AML-193 (cell line): ENCODE measurements at regions not wholly inside any gene's neighbourhood (a gene's known extent, or its start where the extent isn't known, plus 50 kb on each side); places are given as distances from the start of the nearest gene placed in this dataset.

Source experiments
- DNase-seq, 2 experiments: peaks; one replicate each; lab custom pipeline; 2025; lab: John Stamatoyannopoulos, UW

DNA sequence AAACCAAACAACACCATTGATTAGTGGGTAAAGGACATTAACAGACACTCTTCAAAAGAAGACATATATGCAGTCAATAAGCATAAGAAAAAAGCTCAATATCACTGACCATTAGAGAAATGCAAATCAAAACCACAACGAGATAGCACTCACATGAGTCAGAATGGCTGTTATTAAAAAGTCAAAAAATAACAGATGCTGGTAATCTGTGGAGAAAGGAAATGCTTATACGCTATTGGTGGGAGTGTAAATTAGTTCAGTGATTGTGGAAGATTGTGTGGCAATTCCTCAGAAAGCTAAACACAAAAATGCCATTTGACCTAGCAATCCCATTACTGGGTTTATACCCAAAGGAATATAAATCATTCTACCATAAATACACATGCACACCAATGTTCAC lies 182.6 kb downstream of the TRPC6 start:
- DNase-seq: no peak

DNA sequence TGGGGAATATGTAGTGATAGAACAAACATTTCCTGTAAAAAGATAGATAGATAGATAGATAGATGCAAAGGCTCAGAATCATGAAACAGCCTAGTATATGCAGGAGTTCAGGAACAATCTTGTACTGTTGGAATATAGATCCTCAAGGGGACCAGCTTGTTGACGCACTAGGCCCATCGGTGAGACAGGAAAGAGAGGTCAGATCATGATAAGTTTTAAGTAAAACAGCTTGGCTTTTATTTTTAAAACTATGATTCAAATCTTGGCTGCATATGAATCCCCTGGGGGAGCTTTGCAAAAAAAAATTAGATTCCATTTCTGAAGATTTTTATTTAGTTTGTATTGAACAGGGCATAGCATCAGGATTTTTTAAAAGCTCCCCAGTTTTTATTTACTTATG lies 185.8 kb downstream of the TRPC6 start:
- no peak for DNase-seq

DNA sequence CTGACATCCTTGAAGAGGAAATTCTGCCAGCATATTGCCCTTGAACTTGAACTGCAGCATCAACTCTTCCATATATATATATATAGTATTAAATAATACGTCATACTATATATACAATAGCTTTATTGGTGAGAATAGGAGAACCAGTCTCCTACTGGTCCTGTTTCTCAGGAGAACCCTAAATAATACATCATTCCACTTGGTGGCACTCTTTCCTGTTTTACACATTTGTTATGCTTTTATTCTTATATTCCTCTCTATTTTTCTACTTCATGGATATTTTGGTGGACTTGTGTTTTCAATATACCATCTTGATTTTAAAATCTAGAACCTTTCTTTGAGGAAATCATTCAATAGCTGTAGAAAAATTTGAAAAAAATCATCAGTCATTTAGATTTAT lies 193.3 kb downstream of the TRPC6 start:
- DNase-seq: peak; percentile 1 to 15

DNA sequence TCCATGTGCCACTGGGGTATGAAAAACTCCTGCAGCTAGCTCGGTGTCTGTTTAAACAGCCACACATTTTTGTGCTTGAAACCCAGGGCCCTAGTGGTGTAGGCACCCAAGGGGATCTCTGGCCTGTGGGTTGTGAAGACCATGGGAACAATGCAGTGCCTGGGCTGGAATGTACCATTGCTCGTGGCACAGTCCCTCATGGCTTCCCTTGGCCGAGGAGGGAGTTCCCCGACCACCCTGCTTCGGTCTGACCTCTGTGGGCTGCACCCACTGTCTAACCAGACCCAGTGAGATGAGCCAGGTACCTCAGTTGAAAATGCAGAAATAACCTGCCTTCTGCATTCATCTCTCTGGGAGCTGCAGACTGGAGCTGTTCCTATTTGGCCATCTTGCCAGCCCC lies 214.0 kb downstream of the TRPC6 start:
- DNase-seq: no peak

- DNase-seq: no peak
These were observed 220.0 kb downstream of the TRPC6 start for GRCh38 chr11:101363706-101364275.

DNA sequence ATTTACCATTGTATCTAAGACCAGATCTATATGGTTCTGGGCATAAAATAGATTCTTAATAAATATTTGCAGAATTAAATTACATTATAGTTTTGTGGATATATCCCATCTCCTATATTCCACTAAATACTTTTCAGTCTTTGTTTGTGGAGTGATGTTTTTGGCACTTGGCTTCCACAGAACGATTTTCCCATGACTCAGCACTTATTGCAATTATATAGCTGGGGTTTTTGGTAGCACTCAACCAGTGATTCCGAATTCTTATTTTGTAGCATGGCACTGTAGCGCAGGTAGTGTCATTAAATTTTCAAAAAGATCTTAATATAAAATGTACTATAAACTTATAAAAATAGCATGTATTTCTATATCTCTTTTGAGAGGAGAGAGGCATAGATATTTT lies 221.2 kb downstream of the TRPC6 start:
- DNase-seq: no peak

DNA sequence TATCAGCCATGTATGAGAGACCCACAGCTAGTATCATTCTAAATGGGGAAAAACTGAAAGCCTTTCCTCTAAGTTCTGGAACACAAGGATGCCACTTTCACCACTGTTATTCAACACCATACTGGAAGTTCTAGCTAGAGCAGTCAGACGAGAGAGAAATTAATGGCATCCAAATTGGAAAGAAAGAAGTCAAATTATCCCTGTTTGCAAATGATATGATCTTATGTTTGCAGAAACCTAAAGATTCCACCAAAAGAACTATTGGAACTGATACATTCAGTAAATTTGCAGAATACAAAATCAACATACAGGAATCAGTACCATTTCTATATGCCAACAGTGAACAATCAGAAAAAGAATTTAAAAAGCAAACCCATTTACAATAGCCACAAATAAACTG lies 226.0 kb downstream of the TRPC6 start:
- DNase-seq: no peak

DNA sequence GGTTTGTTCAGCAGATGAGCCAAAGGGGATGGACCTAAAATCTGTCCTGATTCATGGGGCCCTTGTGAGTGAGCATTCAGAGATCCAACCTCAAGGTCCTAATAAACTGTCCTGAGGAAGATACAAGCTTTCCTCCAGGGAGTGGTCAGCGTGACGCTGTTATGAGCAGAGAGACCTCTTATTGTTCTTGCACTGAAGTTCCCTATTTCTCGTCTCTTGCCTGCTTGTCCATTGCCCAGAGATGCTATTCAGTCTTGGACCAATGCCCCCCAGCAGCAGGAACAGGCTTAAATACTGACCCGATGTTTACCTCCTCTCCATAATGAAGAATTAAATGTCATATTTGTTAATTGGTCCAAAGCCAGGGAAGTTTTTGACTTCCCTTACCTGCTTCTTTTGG lies 225.2 kb upstream of the PGR start:
- no peak for DNase-seq

DNA sequence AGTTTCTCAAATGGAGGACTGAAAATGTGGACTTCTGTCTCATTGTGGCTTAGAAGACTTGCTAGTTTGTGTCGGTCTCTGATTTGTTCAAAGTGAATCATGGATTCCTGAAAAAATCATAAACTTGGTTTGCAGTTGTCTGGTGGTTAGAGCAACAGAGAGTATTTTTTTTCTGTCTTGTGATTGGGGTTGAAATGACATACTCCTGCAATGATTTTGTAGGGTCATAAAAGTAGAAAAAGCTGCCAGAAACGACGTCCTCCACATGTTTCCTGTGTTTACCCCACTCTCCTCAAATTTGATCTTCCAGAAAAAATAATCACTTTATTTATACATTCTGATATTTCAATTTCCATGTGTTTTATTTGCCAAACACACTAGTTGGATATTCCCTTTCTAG lies 219.2 kb upstream of the PGR start:
- DNase-seq: no peak

DNA sequence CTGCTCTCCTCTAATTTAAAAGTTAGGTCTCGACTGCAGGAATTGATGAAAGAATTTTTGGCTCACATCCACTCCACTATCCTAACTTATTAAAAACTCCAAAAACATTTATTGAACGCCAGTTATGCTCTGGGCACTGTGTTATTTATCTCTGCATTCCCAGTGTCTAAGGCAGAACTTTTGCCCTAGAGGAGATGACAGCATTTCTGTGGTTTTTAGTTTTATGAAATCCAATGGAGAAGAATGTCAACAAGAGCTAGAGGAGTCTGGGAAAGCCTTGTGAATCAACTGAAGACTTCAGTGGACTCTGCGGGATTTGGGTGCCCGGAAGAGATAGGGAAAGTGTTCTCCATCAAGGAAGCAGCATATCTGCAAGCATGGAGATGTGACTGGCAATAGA lies 217.0 kb upstream of the PGR start:
- no peak for DNase-seq

- no peak for DNase-seq
These were observed 216.3 kb upstream of the PGR start for GRCh38 chr11:101345891-101346290.

- DNase-seq: no peak
These were observed 212.7 kb upstream of the PGR start for GRCh38 chr11:101342307-101342706.

DNA sequence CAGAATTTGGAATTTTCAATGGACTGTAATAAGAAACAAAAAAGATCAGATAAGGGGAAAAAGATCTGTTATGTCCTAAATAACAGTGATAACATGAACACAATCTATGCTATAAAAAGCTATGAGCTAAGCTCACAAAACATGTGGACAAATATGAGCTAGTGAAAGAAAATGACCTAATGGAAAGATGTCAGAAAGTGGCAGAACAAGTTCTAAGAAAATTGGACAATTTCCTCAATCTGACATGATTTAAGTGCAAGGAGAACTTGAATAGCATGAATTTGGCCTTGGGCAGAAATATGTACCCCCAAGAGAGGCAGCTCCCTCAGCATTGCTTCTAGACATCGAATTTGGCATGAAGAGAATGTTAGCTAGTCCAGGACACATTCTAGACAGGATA lies 212.0 kb upstream of the PGR start:
- no peak for DNase-seq

GRCh38 chr11:101336858-101337257 lies 207.2 kb upstream of the PGR start:
- no peak for DNase-seq

DNA sequence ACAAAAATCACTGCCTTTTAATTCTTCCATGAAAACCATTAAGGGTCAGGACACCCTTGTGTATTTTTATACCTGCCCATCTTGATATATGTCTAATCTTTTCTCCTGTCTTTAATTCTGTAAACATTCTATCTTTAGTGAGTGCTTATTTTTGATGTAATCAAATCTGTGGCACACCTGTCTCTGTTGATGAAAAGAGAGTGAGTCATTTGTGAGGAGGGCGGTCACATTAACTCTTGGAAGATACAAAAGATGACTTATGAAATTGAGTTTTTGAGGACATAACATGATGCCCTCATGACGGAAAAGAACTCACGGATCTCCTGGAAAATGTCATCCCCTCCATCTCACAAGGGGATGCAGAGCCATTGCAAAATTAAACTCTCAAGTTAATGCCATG lies 206.5 kb upstream of the PGR start:
- no peak for DNase-seq

DNA sequence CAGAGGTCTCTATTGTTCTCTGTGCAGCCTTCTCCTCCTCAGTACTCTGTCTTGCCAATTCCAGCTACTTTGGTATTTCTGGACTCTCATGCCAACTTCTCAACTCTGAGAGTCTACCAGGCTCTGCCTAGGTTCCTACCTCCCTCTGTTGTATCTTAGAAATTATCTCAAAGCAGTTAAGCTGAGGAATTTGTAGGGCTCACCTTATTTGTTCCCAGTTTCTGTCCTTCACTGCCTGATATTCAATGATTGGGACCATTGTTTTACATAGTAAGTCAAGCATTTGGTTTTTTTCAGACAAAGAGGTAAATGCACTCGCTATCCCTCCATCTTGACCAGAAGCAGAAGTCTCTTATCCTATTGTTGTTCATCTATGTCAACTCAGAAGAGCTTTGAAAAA lies 205.0 kb upstream of the PGR start:
- DNase-seq: no peak

- DNase-seq: no peak
These were observed 201.8 kb upstream of the PGR start for GRCh38 chr11:101331411-101331810.

DNA sequence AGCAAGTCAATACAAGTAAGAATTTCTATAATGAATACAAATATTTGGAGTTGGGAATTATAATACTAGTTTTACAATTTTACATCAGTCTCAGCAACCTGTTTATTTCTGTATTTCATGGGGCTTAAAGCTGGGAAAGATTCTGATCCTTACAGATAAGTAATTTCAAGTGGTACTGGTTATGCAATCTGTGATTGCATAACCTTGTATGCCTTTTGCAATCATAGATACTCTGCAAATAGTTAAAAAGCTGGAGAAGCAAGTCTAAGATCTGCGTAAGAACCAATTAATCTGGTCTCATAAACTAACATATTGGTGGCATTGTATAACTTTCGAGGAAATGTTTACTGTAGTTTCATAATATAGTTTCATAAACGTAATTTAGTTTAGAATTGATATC lies 198.3 kb upstream of the PGR start:
- DNase-seq: peak; percentile 6 to 7

- no peak for DNase-seq
These were observed 196.5 kb upstream of the PGR start for GRCh38 chr11:101326141-101326540.

DNA sequence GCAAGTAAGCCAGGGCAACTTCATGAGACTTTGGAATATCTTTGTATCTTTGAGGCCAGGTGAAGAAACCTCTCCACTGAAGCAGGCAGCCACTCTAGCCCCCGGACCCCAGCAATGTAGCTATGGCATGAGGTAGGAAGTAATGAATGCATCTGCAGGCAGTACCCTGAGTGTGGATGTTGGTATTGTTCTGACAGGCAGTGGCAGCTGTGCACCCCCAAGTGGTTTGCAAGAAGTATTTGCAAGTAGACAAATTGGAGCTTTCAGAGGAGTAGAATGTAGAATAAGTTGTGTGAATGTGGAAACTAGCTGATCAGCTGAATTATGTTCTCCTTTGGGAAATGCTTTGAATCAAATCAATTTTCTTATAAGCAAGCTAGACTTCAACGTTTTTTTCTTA lies 194.4 kb upstream of the PGR start:
- DNase-seq: no peak

DNA sequence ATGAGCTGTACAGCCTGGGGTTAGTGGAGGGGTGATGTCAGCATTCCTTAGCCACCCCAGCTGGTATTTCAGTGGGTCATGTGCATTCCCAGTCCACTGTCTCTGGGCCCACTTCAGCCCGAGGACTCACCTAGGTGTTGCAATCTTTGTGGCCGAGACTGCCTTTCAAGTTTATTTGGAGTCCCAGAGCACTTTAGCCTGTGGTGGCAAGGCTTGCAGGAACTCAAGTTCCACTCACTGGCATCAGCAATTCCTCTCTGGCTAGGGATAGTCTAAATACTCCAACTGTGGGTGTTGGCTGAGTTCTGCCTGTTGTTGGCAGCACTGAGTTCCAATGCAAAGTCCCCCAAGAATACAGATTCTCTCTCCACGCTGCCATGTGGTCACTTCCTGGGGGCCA lies 191.6 kb upstream of the PGR start:
- DNase-seq: no peak

DNA sequence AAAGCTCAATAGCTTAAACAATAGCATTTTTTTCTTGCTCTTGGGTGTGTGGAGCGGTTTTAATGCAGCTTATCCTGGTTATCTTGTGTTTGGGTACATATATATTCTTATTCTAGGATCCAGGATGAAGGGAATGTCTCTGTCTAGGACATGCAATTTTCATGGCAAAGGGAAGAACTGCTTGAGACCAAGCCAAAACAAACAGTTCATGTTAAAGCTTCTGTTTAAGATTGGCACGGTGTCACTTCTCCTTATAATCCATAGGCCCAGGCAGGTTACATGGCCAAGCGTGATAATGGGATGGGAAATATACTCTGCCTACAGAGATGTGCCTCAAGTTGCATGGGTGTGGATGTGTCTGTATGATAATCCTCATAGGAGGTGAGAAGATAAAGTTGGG lies 177.1 kb upstream of the PGR start:
- DNase-seq: no peak

DNA sequence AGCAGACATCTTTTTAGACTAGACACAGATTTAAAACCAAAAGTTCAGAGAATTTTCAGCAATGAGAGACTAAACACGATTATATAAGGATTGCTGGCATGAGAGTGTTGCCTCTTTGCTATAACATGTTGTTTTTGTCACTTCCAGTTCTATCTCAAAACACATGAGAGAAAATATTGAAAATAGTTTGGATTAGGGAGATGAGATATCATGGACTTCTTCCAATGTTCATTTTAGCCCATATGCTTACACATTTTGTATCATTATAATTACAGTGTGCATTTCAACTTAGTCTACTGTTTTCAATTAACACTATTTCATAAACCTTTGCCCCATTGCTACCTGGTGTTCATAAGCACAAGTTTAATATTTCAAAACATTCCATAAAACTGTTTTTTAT lies 175.9 kb upstream of the PGR start:
- DNase-seq: no peak

DNA sequence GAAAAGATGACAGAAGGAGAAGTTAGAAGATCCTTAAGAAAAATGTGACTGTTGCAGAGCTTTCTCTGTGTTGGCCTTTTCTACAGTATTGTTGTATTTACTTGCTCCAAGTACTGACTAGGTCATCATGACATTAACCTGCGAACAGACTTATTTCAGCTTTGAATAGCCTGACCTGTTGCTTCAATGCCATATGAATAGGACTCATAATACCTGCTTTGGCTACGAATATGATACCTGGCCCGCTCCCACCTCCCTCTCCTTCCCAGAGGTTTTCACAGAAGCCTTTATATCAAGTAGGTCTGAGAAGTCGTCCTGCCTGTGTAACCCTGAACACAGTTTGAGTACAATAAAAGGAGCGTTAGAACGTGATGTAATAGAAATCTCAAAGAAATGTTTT lies 169.6 kb upstream of the PGR start:
- no peak for DNase-seq

- DNase-seq: no peak
These were observed 167.3 kb upstream of the PGR start for GRCh38 chr11:101296896-101297295.
